Endothelial cell of umbilical vein (primary cell): ENCODE measurements at regions not wholly inside any gene's neighbourhood (a gene's known extent, or its start where the extent isn't known, plus 50 kb on each side); places are given as distances from the start of the nearest gene placed in this dataset.

Experiments used
- BruUV-seq: library from RNA; stranded (reverse); fragments of 400-500 nt; replicated peaks from 2 replicates; lab custom pipeline; 2021; lab: Mats Ljungman, UMichigan
- CTCF ChIA-PET: fragments of 300-600, 350-600 bp; sonication (Branson Sonifier 250); formaldehyde crosslinking; loops from one replicate; lab custom pipeline; 2021; ENCODE audit warnings: antibody characterized with exemption, inconsistent platforms; lab: Charles Lee
- POLR2A ChIA-PET: fragments of 300-600, 350-600 bp; sonication (Branson Sonifier 250); formaldehyde crosslinking; loops from one replicate; lab custom pipeline; 2021; ENCODE audit warnings: antibody characterized with exemption, inconsistent platforms; lab: Charles Lee
- DNase-seq: peaks from one replicate; pipeline ENCODE4 v3.0.0-alpha.2; 2011; ENCODE audit warnings: low read depth, low spot score
- FAIRE-seq: peaks from 2 replicates; lab custom pipeline; 2011; peaks lifted over from hg19 to GRCh38; lab: Jason Lieb, UNC
- H2AFZ ChIP-seq: 2 replicates; pipeline ENCODE4 v1.6.0; 2012; ENCODE audit warnings: low read depth, low read length, control low read depth, inconsistent platforms
- H3K27ac ChIP-seq: 2 replicates; pipeline ENCODE4 v1.5.1; 2011; ENCODE audit warnings: low read depth, mild to moderate bottlenecking, control low read depth, low read length, moderate library complexity; ENCODE audit not compliant: insufficient read depth
- H3K27me3 ChIP-seq, 2 experiments: 2 replicates each; pipeline versions ENCODE4 v1.6.0 to v1.6.1; 2011; ENCODE audit warnings: low read length in 2 of 2, mixed read lengths in 1 of 2; ENCODE audit not compliant: control insufficient read depth in 2 of 2, insufficient read depth in 2 of 2
- H3K36me3 ChIP-seq, 2 experiments: 2 replicates in 1 of 2; 3 replicates in 1 of 2; pipeline ENCODE4 v1.5.1; 2011; ENCODE audit warnings: low read length in 2 of 2, mild to moderate bottlenecking in 1 of 2, moderate library complexity in 1 of 2; ENCODE audit not compliant: control insufficient read depth in 2 of 2, insufficient read depth in 2 of 2; ENCODE audit errors: extremely low read depth in 1 of 2
- H3K4me1 ChIP-seq: 3 replicates; pipeline ENCODE4 v1.5.1; 2011; ENCODE audit warnings: mild to moderate bottlenecking, low read length; ENCODE audit not compliant: control insufficient read depth, insufficient read depth; ENCODE audit errors: extremely low read depth
- H3K4me2 ChIP-seq: 2 replicates; pipeline ENCODE4 v1.6.1; 2011; ENCODE audit warnings: low read length, control low read depth, mixed read lengths; ENCODE audit not compliant: insufficient read depth
- H3K4me3 ChIP-seq, 3 experiments: fragments of 200-600 bp in 1 of 3; sonication (generic), shearing (Covaris generic) in 1 of 3; replicated peaks in 1 of 3; 2 replicates each; pipeline ENCODE4 v1.5.1; 2011 to 2016; ENCODE audit warnings: control low read depth in 3 of 3, low read length in 3 of 3, mild to moderate bottlenecking in 2 of 3, inconsistent platforms in 1 of 3, low read depth in 1 of 3, moderate library complexity in 1 of 3; ENCODE audit not compliant: insufficient read depth in 1 of 3
- H3K79me2 ChIP-seq: 2 replicates; pipeline ENCODE4 v1.6.0; 2012; ENCODE audit warnings: low read length, inconsistent platforms; ENCODE audit not compliant: control insufficient read depth, insufficient read depth
- H3K9ac ChIP-seq: replicated peaks from 2 replicates; pipeline ENCODE3; 2011; ENCODE audit warnings: low read length, control low read depth; ENCODE audit not compliant: insufficient read depth; ENCODE audit errors: extremely low read depth
- H3K9me1 ChIP-seq: replicated peaks from 3 replicates; pipeline ENCODE4 v1.6.0; 2011; ENCODE audit warnings: mild to moderate bottlenecking, low read length; ENCODE audit not compliant: control insufficient read depth, insufficient read depth; ENCODE audit errors: extremely low read depth
- H3K9me3 ChIP-seq: replicated peaks from 2 replicates; pipeline ENCODE4 v1.5.1; 2012; ENCODE audit warnings: low read length, inconsistent platforms; ENCODE audit not compliant: control insufficient read depth, insufficient read depth
- H4K20me1 ChIP-seq: replicated peaks from 2 replicates; pipeline ENCODE3; 2011; ENCODE audit warnings: mild to moderate bottlenecking, low read length; ENCODE audit not compliant: control insufficient read depth, insufficient read depth; ENCODE audit errors: extremely low read depth
- CTCF ChIP-seq, 2 donors: IDR thresholded peaks; 1 replicate in 1 of 2; 2 replicates in 1 of 2; pipeline ENCODE4 v1.5.1; 2011; ENCODE audit warnings: low read length in 2 of 2, mild to moderate bottlenecking in 2 of 2, moderate library complexity in 2 of 2, control low read depth in 1 of 2, inconsistent platforms in 1 of 2, low read depth in 1 of 2; ENCODE audit not compliant: insufficient read depth in 1 of 2; ENCODE audit errors: extremely low read depth in 1 of 2
- EZH2 ChIP-seq: IDR thresholded peaks from 2 replicates; pipeline ENCODE4 v1.6.1; 2012; ENCODE audit warnings: borderline replicate concordance, low read depth, mild to moderate bottlenecking, moderate library complexity, low read length, inconsistent platforms; ENCODE audit not compliant: severe bottlenecking
- FOS ChIP-seq: IDR thresholded peaks from 2 replicates; pipeline ENCODE4 v1.6.1; 2011; ENCODE audit warnings: mild to moderate bottlenecking, low read length, moderate library complexity, borderline replicate concordance; ENCODE audit not compliant: insufficient read depth
- GATA2 ChIP-seq: IDR thresholded peaks from 2 replicates; pipeline ENCODE4 v1.7.0; 2011; ENCODE audit warnings: low read depth, mild to moderate bottlenecking, moderate library complexity, mixed read lengths, low read length; ENCODE audit not compliant: insufficient read length, insufficient read depth
- JUN ChIP-seq: IDR thresholded peaks from 2 replicates; pipeline ENCODE4 v1.6.1; 2011; ENCODE audit warnings: borderline replicate concordance, low read depth; ENCODE audit not compliant: insufficient read length, insufficient read depth
- MAX ChIP-seq: IDR thresholded peaks from 2 replicates; pipeline ENCODE4 v1.6.1; 2011; ENCODE audit not compliant: insufficient read depth, insufficient read length
- MYC ChIP-seq: IDR thresholded peaks from one replicate; pipeline ENCODE4 v1.6.1; 2011; ENCODE audit warnings: mild to moderate bottlenecking, low read depth, low read length
- POLR2A ChIP-seq: IDR thresholded peaks from 2 replicates; pipeline ENCODE4 v1.6.1; 2012; ENCODE audit warnings: low read depth, mild to moderate bottlenecking, control low read depth, low read length
- POLR2AphosphoS5 ChIP-seq: IDR thresholded peaks from 2 replicates; pipeline ENCODE4 v1.6.1; 2012; ENCODE audit warnings: low read depth, mild to moderate bottlenecking, control low read depth, low read length, moderate library complexity; ENCODE audit not compliant: insufficient read depth
- dilution Hi-C: fragments of 300-500 bp; cut with MboI; formaldehyde crosslinking; loops from one replicate; pipeline ENCODE4 v1.15.0; 2019; ENCODE audit warnings: low sequenced_read_pairs; ENCODE audit not compliant: extremely low pct_ligation_motif_present
- intact Hi-C: fragments of 100-400 bp; cut with micrococcal nuclease; formaldehyde crosslinking; loops from one replicate; pipeline ENCODE4 v1.10.0; 2022

DNA sequence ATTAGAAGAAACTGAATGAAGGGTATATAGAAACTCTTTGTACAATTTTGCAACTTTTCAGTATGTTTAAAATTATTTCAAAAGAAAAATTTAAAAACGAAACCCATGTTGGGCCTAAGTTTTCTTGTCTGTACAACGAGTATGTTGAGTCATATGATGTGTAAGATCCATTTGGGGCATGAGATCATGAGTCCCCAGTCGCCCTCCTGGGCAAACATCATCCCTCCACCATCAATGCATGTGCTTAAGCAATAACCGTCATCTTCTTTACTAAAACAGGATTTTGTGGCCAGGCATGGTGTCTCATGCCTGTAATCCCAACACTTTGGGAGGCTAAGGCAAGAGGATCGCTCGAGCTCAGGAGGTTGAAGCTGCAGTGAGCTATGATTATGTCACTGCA lies 54.2 kb upstream of the CDCA7L start:
- Histone ChIP-seq H3K79me2 (no peaks in the 10 kb centered on the region), H3K27me3 (no peaks in the 10 kb centered on the region), H3K27ac (no peak overlapping the region), H3K4me3 (no peak overlapping the region), H3K36me3 (no peaks in the 10 kb centered on the region), H3K9ac (no peak overlapping the region), H3K4me1 (peaks cover 25% of the 10 kb centered on the region), H3K9me3 (no peaks in the 10 kb centered on the region), H3K4me2 (no peak overlapping the region), H2AFZ (no peak overlapping the region), H4K20me1 (no peaks in the 10 kb centered on the region), H3K9me1 (no peaks in the 10 kb centered on the region)
- ChIA-PET POLR2A (no interaction called here), CTCF (interaction anchor here (1.1 to 1.6 kb wide), 2 partner anchors 52 to 482 kb away, joined by 3 to 4 read pairs; no protein-coding TSS in a partner anchor)
- dilution Hi-C loops, result no loop called here
- BruUV-seq, result no TSS peak
- DNase-seq (no peak), FAIRE-seq (no peak)
- no peak for TF ChIP-seq GATA2
- no peak for TF ChIP-seq EZH2
- TF ChIP-seq POLR2AphosphoS5, result no peak
- TF ChIP-seq JUN, result no peak
- no peak for TF ChIP-seq FOS
- no peak for TF ChIP-seq MYC
- TF ChIP-seq POLR2A, result no peak
- TF ChIP-seq MAX, result no peak
- TF ChIP-seq CTCF (IDR thresholded peaks at IDR 0.05; ENCODE audit: extremely low read depth in 1 of 2, insufficient read depth in 1 of 2, low read depth in 1 of 2, low read length in 2 of 2), result no peak
- intact Hi-C loops, result loop anchor here (2.0 to 10.0 kb wide), 4 partner anchors 103 to 455 kb away; partner anchors contain the start of gene DNAH11
